AG10803 (cell line): ENCODE measurements at regions not wholly inside any gene's neighbourhood (a gene's known extent, or its start where the extent isn't known, plus 50 kb on each side); places are given as distances from the start of the nearest gene placed in this dataset.
"Not testable (repeated sequence)": the region's sequence is repeated elsewhere in the genome, so short reads cannot be mapped to it uniquely, and the experiment has no call there.

ENCODE experiments used
- DNase-seq: peaks from one replicate; pipeline ENCODE4 v3.0.0; 2010; ENCODE audit warnings: low read depth
- H3K4me3 ChIP-seq: 2 replicates; pipeline ENCODE4 v1.5.1; 2011; ENCODE audit warnings: mild to moderate bottlenecking, low read length, control low read depth
- TF ChIP-seq, protein P1 (sequence below): conservative IDR thresholded peaks from 2 replicates; pipeline ENCODE4 v1.5.1; 2011; ENCODE audit warnings: mild to moderate bottlenecking, low read length, control low read depth, inconsistent platforms

GRCh38 chr15:61376961-61377360 is 147.9 kb upstream of the RORA start:
- DNase-seq = no peak
- TF ChIP-seq, protein P1, sequence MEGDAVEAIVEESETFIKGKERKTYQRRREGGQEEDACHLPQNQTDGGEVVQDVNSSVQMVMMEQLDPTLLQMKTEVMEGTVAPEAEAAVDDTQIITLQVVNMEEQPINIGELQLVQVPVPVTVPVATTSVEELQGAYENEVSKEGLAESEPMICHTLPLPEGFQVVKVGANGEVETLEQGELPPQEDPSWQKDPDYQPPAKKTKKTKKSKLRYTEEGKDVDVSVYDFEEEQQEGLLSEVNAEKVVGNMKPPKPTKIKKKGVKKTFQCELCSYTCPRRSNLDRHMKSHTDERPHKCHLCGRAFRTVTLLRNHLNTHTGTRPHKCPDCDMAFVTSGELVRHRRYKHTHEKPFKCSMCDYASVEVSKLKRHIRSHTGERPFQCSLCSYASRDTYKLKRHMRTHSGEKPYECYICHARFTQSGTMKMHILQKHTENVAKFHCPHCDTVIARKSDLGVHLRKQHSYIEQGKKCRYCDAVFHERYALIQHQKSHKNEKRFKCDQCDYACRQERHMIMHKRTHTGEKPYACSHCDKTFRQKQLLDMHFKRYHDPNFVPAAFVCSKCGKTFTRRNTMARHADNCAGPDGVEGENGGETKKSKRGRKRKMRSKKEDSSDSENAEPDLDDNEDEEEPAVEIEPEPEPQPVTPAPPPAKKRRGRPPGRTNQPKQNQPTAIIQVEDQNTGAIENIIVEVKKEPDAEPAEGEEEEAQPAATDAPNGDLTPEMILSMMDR = no peak
- H3K4me3 ChIP-seq = no peak overlapping the region

DNA sequence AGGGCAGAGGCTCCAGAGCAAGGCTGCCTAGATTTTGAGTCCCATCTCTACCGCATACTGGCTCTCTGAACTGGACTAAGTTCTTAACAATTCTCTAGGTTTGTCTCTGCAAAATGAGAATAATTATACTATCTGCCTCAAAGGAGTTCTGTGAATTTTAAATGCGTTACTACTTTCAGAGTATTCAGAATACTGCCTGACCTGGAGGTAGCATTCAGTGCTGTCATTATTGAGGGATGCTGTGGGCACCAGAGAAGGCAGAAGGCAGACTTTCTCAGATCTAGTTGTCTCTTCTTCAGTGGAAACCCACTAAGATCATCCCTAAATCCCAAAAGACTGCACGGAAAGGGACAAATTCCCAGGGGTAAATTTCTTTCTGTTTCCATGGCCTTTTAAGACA is 147.4 kb upstream of the RORA start:
- no peak for DNase-seq
- TF ChIP-seq, protein P1 = no peak
- no peak overlapping the region for H3K4me3 ChIP-seq

GRCh38 chr15:61374848-61375247 is 145.7 kb upstream of the RORA start:
- DNase-seq = no peak
- H3K4me3 ChIP-seq = no peak overlapping the region
- TF ChIP-seq, protein P1 = no peak

DNA sequence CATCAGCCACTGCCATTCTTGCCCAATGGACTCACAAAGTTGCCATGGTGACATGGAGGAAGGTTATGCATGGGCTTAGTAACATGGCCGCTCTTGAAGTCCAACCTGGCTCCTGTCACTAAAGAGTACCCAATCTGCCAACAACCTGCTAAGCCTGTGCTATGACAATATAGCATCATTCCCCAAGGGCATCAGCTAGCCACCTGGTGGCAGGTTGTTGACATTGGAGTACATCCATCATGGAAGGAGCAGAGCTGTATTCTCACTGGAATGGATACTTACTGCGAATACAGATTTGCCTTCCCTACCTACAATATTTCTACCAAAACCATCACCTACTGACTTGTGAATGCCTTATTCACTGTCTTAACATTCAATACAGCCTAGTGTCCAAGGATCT is 138.9 kb upstream of the RORA start:
- no peak overlapping the region for H3K4me3 ChIP-seq
- TF ChIP-seq, protein P1 = no peak
- no peak for DNase-seq

- H3K4me3 ChIP-seq = no peak overlapping the region
- TF ChIP-seq, protein P1 = no peak
- no peak for DNase-seq
Measured at GRCh38 chr15:61364871-61365270, 135.8 kb upstream of the RORA start.

DNA sequence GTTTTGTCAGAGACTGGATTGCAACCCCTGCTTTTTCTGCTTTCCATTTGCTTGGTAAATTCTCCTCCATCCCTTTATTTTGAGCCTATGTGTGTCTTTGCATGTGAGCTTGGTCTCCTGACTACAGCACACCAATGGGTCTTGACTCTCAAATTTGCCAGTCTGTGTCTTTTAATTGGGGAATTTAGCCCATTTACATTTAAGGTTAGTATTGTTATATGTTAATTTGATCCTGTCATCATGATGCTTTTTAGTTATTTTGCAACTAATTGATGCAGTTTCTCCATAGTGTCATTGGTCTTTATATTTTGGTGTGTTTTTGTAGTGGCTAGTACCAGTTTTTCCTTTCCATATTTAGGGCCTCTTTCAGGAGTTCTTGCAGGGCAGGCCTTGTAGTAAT is 133.8 kb upstream of the RORA start:
- not testable (repeated sequence) for DNase-seq, H3K4me3 ChIP-seq

DNA sequence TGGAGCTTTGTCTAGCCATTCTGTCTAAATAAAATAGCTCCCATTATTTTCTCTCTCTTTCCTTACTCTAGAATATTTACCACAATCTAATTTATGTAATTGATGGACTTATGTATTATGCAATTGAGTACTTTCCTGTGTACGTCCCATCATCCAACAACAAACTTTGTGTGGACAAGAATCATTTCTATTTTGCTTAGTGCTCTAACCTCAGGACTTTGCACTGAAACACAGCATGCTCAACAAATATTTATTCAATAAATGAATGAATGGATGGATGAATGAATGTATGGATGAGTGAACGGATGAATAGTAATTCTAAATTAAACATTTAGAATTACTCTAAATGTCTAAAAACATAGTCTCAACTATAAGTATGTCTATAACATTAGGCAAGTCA is 115.2 kb upstream of the RORA start:
- H3K4me3 ChIP-seq = no peak overlapping the region
- TF ChIP-seq, protein P1 = no peak
- DNase-seq = no peak

GRCh38 chr15:61342390-61342789 is 113.3 kb upstream of the RORA start:
- TF ChIP-seq, protein P1 = no peak
- DNase-seq = no peak
- H3K4me3 ChIP-seq = no peak overlapping the region
